OCI-LY7 (cell line): ENCODE measurements at regions not wholly inside any gene's neighbourhood (a gene's known extent, or its start where the extent isn't known, plus 50 kb on each side); places are given as distances from the start of the nearest gene placed in this dataset.

Experiments
- BruUV-seq: library from RNA; stranded (reverse); fragments of 400-500 nt; replicated peaks from 2 replicates; lab custom pipeline; 2021; lab: Mats Ljungman, UMichigan
- CTCF ChIA-PET: fragments of 300-600 bp; sonication (Branson Sonifier 250); formaldehyde crosslinking; loops from one replicate; lab custom pipeline; 2022; ENCODE audit warnings: antibody characterized with exemption; ENCODE audit not compliant: unreplicated experiment; lab: Charles Lee
- POLR2A ChIA-PET: fragments of 300-600 bp; sonication (Branson Sonifier 250); formaldehyde crosslinking; loops from one replicate; lab custom pipeline; 2022; ENCODE audit warnings: antibody characterized with exemption; lab: Charles Lee
- DNase-seq: peaks from one replicate; pipeline ENCODE4 v3.0.0-alpha.2; 2015; ENCODE audit warnings: low spot score
- H2AFZ ChIP-seq: fragments of 200-600 bp; sonication (generic), shearing (Covaris generic); 2 replicates; pipeline ENCODE4 v1.6.1; 2014; ENCODE audit warnings: mild to moderate bottlenecking, antibody characterized with exemption, low read length, moderate library complexity
- H3K27ac ChIP-seq: fragments of 200-600 bp; sonication (generic); 2 replicates; pipeline ENCODE4 v1.5.1; 2014; ENCODE audit warnings: mixed run types, low read depth, mild to moderate bottlenecking, moderate library complexity, low read length, inconsistent platforms; ENCODE audit not compliant: poor library complexity, severe bottlenecking
- H3K36me3 ChIP-seq: fragments of 200-600 bp; sonication (generic); 2 replicates; pipeline ENCODE4 v1.6.1; 2014; ENCODE audit warnings: mild to moderate bottlenecking, antibody characterized with exemption, low read length, moderate library complexity, mixed read lengths; ENCODE audit not compliant: insufficient read depth
- H3K4me1 ChIP-seq: fragments of 200-600 bp; sonication (generic); 2 replicates; pipeline ENCODE4 v1.5.1; 2014; ENCODE audit warnings: mild to moderate bottlenecking, low read length; ENCODE audit not compliant: insufficient read depth, poor library complexity, severe bottlenecking
- H3K4me2 ChIP-seq: fragments of 200-600 bp; sonication (generic); 2 replicates; pipeline ENCODE4 v1.6.1; 2014; ENCODE audit warnings: mild to moderate bottlenecking, low read length
- H3K4me3 ChIP-seq: fragments of 200-600 bp; sonication (generic); 2 replicates; pipeline ENCODE4 v1.5.1; 2014; ENCODE audit warnings: mild to moderate bottlenecking, low read depth, low read length; ENCODE audit not compliant: poor library complexity, severe bottlenecking
- H3K79me2 ChIP-seq: fragments of 200-600 bp; sonication (generic); 2 replicates; pipeline ENCODE4 v1.6.1; 2016; ENCODE audit warnings: low read depth, mild to moderate bottlenecking, low read length, moderate library complexity, mixed read lengths; ENCODE audit not compliant: insufficient read depth
- H3K9me2 ChIP-seq: fragments of 200-600 bp; sonication (generic); 2 replicates; pipeline ENCODE4 v1.6.1; 2016; ENCODE audit warnings: mild to moderate bottlenecking, low read length, mixed read lengths; ENCODE audit not compliant: insufficient read depth
- H3K9me3 ChIP-seq: fragments of 200-600 bp; sonication (generic); 2 replicates; pipeline ENCODE4 v1.6.1; 2014; ENCODE audit warnings: mild to moderate bottlenecking, mixed run types, low read length, mixed read lengths
- H4K20me1 ChIP-seq: fragments of 200-600 bp; sonication (generic); 2 replicates; pipeline ENCODE4 v1.6.1; 2014; ENCODE audit warnings: mild to moderate bottlenecking, antibody characterized with exemption, low read length, moderate library complexity, mixed read lengths; ENCODE audit not compliant: insufficient read depth
- EZH2phosphoT487 ChIP-seq: fragments of 200-600 bp; sonication (generic); IDR thresholded peaks from 2 replicates; pipeline ENCODE4 v1.6.1; 2018; ENCODE audit warnings: low read depth, borderline replicate concordance, mild to moderate bottlenecking, mixed run types, antibody characterized with exemption, low read length, moderate library complexity, mixed read lengths
- intact Hi-C: fragments of 100-400 bp; cut with micrococcal nuclease; formaldehyde crosslinking; loops from one replicate; pipeline ENCODE4 v1.10.0; 2022; ENCODE audit not compliant: unreplicated experiment
- TF ChIP-seq, protein P1 (sequence below): fragments of 200-600 bp; sonication (generic); conservative IDR thresholded peaks from 2 replicates; pipeline ENCODE4 v1.5.1; 2014; ENCODE audit warnings: mild to moderate bottlenecking, antibody characterized with exemption, low read length, moderate library complexity, mixed read lengths

DNA sequence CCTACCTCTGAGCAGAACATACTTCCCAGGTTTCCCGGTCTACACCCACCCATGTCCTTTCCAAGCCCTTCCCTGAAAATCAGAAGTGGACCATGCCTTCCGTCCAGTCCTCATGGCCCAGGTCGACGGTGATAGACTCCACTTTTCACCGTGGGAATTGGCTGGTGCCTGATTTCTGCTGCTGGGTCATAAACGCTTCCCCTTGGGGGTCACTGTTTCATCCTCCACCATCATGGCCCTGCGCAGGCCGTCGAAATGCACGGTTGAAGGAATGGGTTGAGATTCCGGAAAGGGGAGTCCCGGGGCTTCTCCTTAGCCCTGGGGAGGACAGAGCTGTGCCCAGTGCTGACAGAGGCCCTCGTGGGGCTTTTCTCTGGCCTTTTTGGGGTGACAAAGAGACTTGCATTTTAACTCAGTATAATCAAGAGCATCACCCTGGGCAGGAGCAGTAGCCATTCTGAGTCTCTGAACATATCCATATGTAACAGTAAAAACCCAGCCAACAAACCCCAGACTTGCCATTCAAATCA is 75.5 kb downstream of the SOX1 start:
- no peak for TF ChIP-seq EZH2phosphoT487
- TF ChIP-seq, protein P1, sequence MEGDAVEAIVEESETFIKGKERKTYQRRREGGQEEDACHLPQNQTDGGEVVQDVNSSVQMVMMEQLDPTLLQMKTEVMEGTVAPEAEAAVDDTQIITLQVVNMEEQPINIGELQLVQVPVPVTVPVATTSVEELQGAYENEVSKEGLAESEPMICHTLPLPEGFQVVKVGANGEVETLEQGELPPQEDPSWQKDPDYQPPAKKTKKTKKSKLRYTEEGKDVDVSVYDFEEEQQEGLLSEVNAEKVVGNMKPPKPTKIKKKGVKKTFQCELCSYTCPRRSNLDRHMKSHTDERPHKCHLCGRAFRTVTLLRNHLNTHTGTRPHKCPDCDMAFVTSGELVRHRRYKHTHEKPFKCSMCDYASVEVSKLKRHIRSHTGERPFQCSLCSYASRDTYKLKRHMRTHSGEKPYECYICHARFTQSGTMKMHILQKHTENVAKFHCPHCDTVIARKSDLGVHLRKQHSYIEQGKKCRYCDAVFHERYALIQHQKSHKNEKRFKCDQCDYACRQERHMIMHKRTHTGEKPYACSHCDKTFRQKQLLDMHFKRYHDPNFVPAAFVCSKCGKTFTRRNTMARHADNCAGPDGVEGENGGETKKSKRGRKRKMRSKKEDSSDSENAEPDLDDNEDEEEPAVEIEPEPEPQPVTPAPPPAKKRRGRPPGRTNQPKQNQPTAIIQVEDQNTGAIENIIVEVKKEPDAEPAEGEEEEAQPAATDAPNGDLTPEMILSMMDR: no peak
- Histone ChIP-seq H3K27ac (no peak overlapping the region), H4K20me1 (no peaks in the 10 kb centered on the region), H3K4me1 (no peaks in the 10 kb centered on the region), H3K4me2 (no peak overlapping the region), H2AFZ (no peak overlapping the region), H3K4me3 (no peak overlapping the region), H3K36me3 (no peaks in the 10 kb centered on the region), H3K9me3 (no peaks in the 10 kb centered on the region), H3K79me2 (no peaks in the 10 kb centered on the region), H3K9me2 (no peaks in the 10 kb centered on the region)
- no peak for DNase-seq
- POLR2A ChIA-PET: no interaction called here
- BruUV-seq: no TSS peak
- intact Hi-C loops: no loop called here
- CTCF ChIA-PET: no interaction called here

DNA sequence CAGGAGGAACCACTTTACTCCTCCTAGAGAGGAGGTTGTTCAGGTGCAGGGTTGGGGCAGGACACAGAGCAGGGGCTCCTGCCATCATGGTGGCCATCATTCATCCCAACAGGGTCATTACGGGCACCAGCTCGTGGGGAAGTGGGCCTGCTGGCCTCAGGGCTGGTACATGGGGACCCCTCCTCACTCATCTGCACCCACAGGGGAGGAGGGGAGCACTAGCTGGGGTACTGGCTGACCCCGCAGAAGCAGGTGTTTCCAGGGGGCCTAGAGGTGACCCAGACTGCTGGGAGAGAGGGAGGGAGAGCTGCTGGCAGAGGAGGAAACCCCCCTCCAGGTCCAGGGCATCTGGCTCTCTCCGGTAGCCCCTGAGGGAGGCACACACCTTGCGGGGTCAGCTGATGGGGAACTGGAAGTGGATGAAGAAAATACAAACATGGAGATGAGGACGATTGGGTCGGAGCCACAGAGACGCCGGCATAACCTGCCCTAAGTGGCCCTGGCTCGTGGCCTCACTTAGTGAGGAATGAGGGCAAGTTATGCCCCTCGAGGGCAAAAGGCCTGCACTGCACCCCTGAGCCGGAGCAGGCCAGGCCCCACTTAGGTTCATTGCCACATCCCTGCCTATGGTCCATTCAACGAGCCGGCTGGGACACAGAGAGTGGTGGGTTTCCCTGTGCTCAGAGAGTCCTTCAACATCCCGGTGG is 76.2 kb downstream of the SOX1 start:
- Histone ChIP-seq H3K4me3 (no peak overlapping the region), H3K4me2 (no peak overlapping the region), H3K36me3 (no peaks in the 10 kb centered on the region), H3K4me1 (no peaks in the 10 kb centered on the region), H3K9me2 (no peaks in the 10 kb centered on the region), H3K79me2 (no peaks in the 10 kb centered on the region), H3K27ac (no peak overlapping the region), H4K20me1 (no peaks in the 10 kb centered on the region), H2AFZ (no peak overlapping the region), H3K9me3 (no peaks in the 10 kb centered on the region)
- no peak for DNase-seq
- TF ChIP-seq, protein P1: no peak
- no peak for TF ChIP-seq EZH2phosphoT487
- intact Hi-C loops: no loop called here
- POLR2A ChIA-PET: no interaction called here
- CTCF ChIA-PET: no interaction called here
- no TSS peak for BruUV-seq
